HEK293T (cell line): ENCODE measurements at regions not wholly inside any gene's neighbourhood (a gene's known extent, or its start where the extent isn't known, plus 50 kb on each side); places are given as distances from the start of the nearest gene placed in this dataset.

ENCODE experiments used
- CTCF ChIA-PET: fragments of 350-600 bp; formaldehyde crosslinking; extraction: SDS; loops from one replicate; lab custom pipeline; 2021; ENCODE audit warnings: antibody characterized with exemption, inconsistent platforms; lab: Yijun Ruan, JAX
- POLR2A ChIA-PET: fragments of 350-600 bp; formaldehyde crosslinking; extraction: SDS; loops from one replicate; lab custom pipeline; 2020; ENCODE audit warnings: antibody characterized with exemption, inconsistent platforms; lab: Yijun Ruan, JAX
- DNase-seq: peaks from one replicate; pipeline ENCODE4 v3.0.0; 2012; ENCODE audit warnings: mixed read lengths; ENCODE audit errors: extremely low spot score
- ARNT ChIP-seq: fragments of 450-650 bp; IDR thresholded peaks from 2 replicates; pipeline ENCODE4 v1.6.1; 2017; ENCODE audit warnings: mild to moderate bottlenecking
- BHLHE40 ChIP-seq: fragments of 450-650 bp; IDR thresholded peaks from 2 replicates; pipeline ENCODE4 v1.6.1; 2016; ENCODE audit warnings: mild to moderate bottlenecking, moderate library complexity, borderline replicate concordance
- CTBP1 ChIP-seq: fragments of 450-650 bp; IDR thresholded peaks from 2 replicates; pipeline ENCODE4 v1.6.1; 2016; ENCODE audit warnings: borderline replicate concordance
- ELF4 ChIP-seq: fragments of 450-650 bp; IDR thresholded peaks from 2 replicates; pipeline ENCODE4 v1.6.1; 2017; ENCODE audit warnings: antibody characterized with exemption
- FOXA1 ChIP-seq: fragments of 450-650 bp; IDR thresholded peaks from 2 replicates; pipeline ENCODE4 v1.6.1; 2016; ENCODE audit warnings: mild to moderate bottlenecking
- FOXK2 ChIP-seq: fragments of 450-650 bp; IDR thresholded peaks from 2 replicates; pipeline ENCODE4 v1.6.1; 2016; ENCODE audit warnings: mild to moderate bottlenecking
- FOXM1 ChIP-seq: fragments of 450-650 bp; IDR thresholded peaks from 2 replicates; pipeline ENCODE4 v1.6.1; 2017; ENCODE audit warnings: mild to moderate bottlenecking, borderline replicate concordance
- HDGF ChIP-seq: fragments of 450-650 bp; IDR thresholded peaks from 2 replicates; pipeline ENCODE4 v1.6.1; 2017; ENCODE audit warnings: antibody characterized with exemption, borderline replicate concordance
- L3MBTL2 ChIP-seq: fragments of 450-650 bp; conservative IDR thresholded peaks from 2 replicates; pipeline ENCODE4 v1.6.1; 2016; ENCODE audit warnings: mild to moderate bottlenecking
- LEF1 ChIP-seq: fragments of 450-650 bp; IDR thresholded peaks from 2 replicates; pipeline ENCODE4 v1.6.1; 2017; ENCODE audit warnings: mild to moderate bottlenecking, borderline replicate concordance
- NFRKB ChIP-seq: fragments of 450-650 bp; IDR thresholded peaks from 2 replicates; pipeline ENCODE4 v1.6.1; 2016; ENCODE audit warnings: mild to moderate bottlenecking, moderate library complexity
- PKNOX1 ChIP-seq: fragments of 450-650 bp; IDR thresholded peaks from 2 replicates; pipeline ENCODE4 v1.6.1; 2016
- SP1 ChIP-seq: fragments of 450-650 bp; IDR thresholded peaks from 2 replicates; pipeline ENCODE4 v1.6.1; 2017
- SUZ12 ChIP-seq: fragments of 450-650 bp; IDR thresholded peaks from 2 replicates; pipeline ENCODE4 v1.6.1; 2016; ENCODE audit warnings: mild to moderate bottlenecking
- TARDBP ChIP-seq: fragments of 450-650 bp; IDR thresholded peaks from 2 replicates; pipeline ENCODE4 v1.6.1; 2016
- ZNF384 ChIP-seq: fragments of 450-650 bp; IDR thresholded peaks from 2 replicates; pipeline ENCODE4 v1.6.1; 2016

GRCh38 chr5:93163010-93163663 lies 417.9 kb downstream of the NR2F1-AS1 start:
- ChIA-PET POLR2A (no interaction called here), CTCF (no interaction called here)
- DNase-seq, result no peak
- TF ChIP-seq FOXK2 (no peak), PKNOX1 (no peak), NFRKB (no peak), TARDBP (no peak), BHLHE40 (no peak), SP1 (no peak), L3MBTL2 (no peak), LEF1 (no peak), FOXA1 (no peak), SUZ12 (no peak), ZNF384 (no peak), ARNT (no peak)

- CTCF ChIA-PET, result no interaction called here
- TF ChIP-seq PKNOX1 (no peak), SUZ12 (no peak), ZNF384 (no peak), FOXA1 (no peak), BHLHE40 (no peak), FOXM1 (no peak), L3MBTL2 (no peak), SP1 (no peak), ELF4 (no peak), NFRKB (no peak), ARNT (no peak), LEF1 (no peak), FOXK2 (no peak), TARDBP (no peak)
- POLR2A ChIA-PET, result no interaction called here
- DNase-seq, result peak; percentile 11
Observed at GRCh38 chr5:93161661-93162654, 419.1 kb downstream of the NR2F1-AS1 start.

- TF ChIP-seq FOXM1 (no peak), HDGF (no peak), ZNF384 (no peak), CTBP1 (no peak), NFRKB (no peak), PKNOX1 (no peak)
- POLR2A ChIA-PET, result no interaction called here
- DNase-seq, result no peak
- CTCF ChIA-PET, result no interaction called here
Observed at GRCh38 chr5:93158841-93159240, 422.2 kb downstream of the NR2F1-AS1 start.

GRCh38 chr5:93156566-93156965 lies 424.5 kb downstream of the NR2F1-AS1 start:
- DNase-seq, result no peak
- ChIA-PET POLR2A (no interaction called here), CTCF (no interaction called here)
- no peak for TF ChIP-seq ZNF384
- TF ChIP-seq FOXA1, result no peak
- no peak for TF ChIP-seq BHLHE40
- TF ChIP-seq CTBP1, result no peak
- TF ChIP-seq SP1, result no peak
- TF ChIP-seq PKNOX1, result no peak
- TF ChIP-seq L3MBTL2, result no peak
- no peak for TF ChIP-seq LEF1
- TF ChIP-seq ELF4, result no peak
- no peak for TF ChIP-seq FOXK2
- TF ChIP-seq FOXM1, result no peak
- no peak for TF ChIP-seq TARDBP
- no peak for TF ChIP-seq ARNT

- DNase-seq, result no peak
- ChIA-PET POLR2A (no interaction called here), CTCF (no interaction called here)
- no peak for TF ChIP-seq SP1
- no peak for TF ChIP-seq LEF1
- TF ChIP-seq FOXK2, result no peak
- TF ChIP-seq ZNF384, result no peak
- no peak for TF ChIP-seq FOXM1
- no peak for TF ChIP-seq HDGF
- no peak for TF ChIP-seq FOXA1
- no peak for TF ChIP-seq ARNT
- TF ChIP-seq ELF4, result no peak
- TF ChIP-seq BHLHE40, result no peak
- TF ChIP-seq SUZ12, result no peak
- no peak for TF ChIP-seq PKNOX1
Observed at GRCh38 chr5:93154535-93154934, 426.5 kb downstream of the NR2F1-AS1 start.
